SK-N-DZ (cell line): ENCODE measurements at regions not wholly inside any gene's neighbourhood (a gene's known extent, or its start where the extent isn't known, plus 50 kb on each side); places are given as distances from the start of the nearest gene placed in this dataset.
"Not testable (repeated sequence)": the region's sequence is repeated elsewhere in the genome, so short reads cannot be mapped to it uniquely, and the experiment has no call there.

Source experiments
- DNase-seq: peaks from one replicate; pipeline ENCODE4 v3.0.0-alpha.2; 2015; ENCODE audit warnings: low spot score

DNA sequence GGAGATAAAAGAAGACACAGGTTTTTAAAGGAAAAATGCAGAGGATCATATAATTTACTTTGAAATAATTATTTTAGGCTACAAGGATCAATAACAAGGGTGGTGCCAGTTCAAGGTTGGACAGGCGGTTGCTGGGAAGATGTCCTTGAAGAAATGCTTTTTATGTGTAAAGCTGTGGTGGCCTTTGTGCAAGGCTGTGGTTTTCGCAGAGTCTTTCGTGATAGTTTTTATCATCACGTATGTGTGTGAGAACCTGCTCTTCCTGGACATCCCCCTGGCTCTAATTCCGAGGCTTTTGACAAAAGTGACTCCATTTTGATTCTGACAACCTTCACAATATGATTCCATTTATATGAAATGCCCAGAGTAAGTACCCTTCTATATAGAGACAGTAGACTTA is 85.8 kb upstream of the COG2 start:
- no peak for DNase-seq

DNA sequence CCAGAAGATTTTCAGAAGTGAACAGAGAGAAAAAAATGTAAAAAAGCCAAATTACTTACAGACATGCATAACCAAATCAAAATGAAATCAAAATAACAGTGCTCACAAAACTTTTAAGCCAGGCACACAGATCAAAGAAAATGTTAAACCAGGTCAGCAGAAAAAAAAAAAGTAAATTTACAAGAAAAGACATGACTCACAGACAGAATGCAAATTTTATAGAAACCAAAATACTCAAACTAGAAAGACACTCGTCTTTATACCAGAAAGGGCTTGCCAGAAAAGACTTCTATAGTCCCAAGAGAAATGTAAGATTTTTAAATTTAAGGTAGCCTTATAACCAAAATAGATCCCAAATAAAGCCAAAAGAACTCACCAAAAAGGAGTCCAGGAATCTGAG is 86.5 kb upstream of the COG2 start:
- DNase-seq, result no peak

DNA sequence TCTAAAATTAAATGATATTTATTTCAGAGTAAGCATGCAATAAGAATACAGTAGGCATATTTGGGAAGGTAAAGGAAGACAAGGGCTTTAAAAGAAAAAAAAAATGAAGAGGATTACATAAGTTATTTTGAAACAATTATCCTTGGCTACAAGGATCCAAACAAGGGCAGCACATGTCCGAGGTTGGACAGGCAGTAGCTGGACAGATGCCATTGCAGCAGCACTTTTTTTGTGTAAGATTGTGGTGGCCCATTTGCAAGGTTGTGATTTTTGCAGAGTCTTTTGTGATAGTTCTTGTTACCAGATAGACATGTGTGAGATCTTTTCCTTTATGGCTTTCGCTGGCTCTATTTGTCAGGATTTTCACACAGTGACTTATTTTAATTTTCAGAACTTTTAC is 89.4 kb upstream of the COG2 start:
- no peak for DNase-seq

DNA sequence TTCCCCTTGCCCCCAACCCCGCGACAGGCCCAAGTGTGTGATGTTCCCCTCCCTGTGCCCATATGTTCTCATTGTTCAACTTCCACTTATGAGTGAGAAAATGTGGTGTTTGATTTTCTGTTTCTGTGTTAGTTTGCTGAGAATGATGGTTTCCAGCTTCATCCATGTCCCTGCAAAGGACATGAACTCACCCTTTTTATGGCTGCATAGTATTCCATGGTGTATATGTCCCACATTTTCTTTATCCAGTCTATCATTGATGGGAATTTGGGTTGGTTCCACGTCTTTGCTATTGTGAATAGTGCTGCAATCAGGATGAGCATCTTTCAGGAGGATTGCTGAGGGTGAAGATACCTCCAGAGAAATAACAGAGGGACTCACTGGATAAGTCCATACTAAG is 91.3 kb upstream of the COG2 start:
- DNase-seq, result not testable (repeated sequence)

DNA sequence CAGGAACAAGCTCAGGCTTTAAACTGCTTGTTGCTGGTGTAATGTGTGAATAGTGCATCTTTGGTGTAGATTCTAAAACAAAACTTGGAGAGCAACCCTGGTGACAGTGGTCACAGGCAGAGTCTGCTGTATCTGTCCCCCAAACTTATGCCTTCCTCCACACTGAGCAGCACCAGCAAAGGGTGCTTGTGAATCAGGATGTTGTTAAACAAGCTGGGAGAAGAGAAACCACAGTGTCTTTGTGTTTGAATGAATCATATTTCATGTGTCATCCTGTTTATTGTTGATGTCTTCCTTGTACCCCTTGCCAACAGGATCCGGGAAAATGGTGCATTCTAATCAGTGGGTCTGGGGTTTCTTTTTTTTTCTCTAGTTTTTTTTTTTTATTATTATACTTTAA is 91.9 kb upstream of the COG2 start:
- no peak for DNase-seq

DNA sequence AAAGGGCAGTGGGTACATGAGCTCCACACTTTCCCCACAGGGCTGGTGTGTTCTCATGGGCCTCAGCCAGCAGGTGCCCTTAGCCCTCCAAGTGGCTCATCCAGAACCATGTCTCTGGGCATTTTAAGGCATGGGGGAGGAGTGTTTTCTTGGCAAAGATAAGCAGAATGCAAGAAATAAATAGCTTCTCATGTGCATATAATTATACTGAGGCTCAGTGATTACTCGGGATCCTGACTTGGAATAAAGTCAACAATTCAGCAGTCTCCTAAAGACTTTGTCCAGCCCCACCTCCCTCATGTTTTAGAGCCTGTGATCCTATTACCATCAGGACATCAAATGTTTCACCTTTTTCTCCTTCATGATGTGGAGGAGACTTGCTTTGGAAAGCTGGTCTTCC is 92.7 kb upstream of the COG2 start:
- DNase-seq, result no peak

DNA sequence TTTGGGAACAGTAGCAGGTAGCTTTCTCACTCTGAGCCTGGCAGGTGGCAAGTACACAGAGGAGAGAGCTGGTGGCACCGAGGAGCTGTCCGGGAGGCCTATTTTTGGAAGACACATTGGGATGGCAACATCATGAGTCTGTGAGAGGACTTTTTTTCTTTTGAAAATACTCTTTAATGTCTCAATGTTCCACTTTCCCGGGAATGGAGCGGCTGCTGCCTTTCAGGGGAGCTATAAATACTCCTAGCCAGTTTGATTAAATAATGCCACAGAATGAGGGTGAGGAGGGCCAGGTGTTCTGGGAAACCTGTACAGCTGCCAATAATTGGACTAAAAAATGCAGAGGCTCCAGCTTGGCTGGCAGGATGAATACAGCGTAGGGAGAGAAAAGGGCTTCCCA is 93.3 kb upstream of the COG2 start:
- DNase-seq, result no peak

DNA sequence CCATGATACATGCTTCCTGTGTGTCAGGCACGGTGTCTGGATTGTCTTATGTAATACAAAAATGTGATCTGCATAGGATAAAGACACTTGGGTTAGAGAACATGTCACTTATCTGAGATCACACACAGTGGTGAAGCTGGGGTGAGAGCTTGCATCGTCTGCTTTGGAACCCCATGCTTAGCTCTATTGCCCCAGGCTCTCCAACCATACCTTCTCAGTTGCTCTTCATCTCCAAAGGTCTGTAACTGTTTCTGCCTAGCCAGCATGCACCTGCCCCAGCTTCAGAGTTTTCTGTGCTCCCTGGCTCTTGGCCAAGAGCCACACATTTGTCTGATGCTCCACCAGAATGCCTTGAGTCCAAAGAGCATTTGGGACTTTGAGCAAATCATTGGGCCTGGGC is 93.9 kb upstream of the COG2 start:
- DNase-seq, result no peak

DNA sequence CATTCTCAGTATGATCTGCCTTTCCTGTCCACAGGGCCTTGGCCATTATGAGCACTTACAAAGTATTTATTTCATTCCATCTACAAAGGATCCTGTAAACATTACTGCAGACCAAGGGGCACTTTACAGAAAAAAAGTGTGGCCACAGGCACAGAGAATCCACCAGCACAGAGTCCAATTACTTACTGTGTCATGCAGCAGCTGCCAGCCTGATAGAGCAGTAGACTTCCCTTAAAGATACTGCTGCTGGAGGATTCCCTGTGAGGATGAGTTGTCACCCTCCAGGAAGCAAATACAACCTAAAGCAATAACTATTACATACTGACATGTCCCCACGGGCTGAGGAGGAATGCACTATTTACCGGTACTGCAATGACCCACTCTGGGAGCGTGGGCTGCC is 97.1 kb upstream of the COG2 start:
- DNase-seq, result no peak

DNA sequence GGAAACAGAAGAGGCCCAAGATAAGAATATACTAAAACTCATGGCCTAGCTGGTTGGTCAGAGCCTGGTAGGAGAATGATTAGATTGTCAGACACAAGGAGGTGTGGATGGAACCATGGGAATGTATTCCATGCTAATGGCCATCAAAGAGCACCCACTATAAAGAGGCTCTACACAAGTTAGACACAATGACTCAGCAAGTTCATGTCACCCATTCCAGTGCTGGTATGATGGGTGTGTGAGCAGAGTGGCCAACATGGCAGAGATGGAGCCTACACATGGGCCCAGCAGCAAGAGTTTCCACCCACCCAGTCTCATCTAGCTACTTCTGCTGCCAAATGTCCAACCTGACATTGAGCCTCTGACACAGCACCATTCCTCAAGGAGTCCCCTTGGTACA is 97.5 kb upstream of the COG2 start:
- no peak for DNase-seq

DNA sequence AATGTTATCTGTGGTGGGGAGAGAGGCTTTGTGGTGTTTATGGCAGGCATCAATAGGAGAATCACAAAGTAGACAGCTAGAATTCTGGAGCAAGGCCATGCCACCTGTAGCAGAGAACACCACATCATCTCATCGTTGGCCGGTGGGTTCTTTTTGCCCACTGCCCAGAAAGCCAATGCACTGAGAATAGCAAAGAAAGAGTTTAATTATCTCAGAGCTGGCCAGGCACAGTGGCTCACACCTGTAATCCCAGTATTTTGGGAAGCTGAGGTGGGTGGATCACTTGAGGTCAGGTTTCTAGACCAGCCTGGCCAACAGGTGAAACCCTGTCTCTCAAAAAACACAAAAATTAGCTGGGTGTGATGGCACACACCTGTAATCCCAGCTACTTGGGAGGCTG is 99.2 kb upstream of the COG2 start:
- DNase-seq, result no peak

DNA sequence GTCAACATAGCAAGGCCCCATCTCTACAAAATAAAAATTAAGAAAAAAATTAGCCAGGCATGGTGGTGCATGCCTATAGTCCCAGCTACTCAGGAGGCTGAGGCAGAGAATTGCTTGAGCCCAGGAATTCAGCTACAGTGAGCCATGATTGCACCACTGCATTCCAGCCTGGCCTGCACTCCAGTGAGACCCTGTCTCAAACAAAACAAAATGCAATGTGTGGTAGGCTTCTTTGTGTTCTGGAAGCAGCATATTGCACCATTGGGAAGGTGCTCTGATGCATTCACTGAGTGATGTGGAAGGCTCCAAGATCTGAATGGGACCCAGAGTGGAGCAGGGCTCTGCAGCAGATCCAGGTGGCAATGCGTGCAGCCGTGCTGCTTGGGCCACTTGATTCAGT is 99.6 kb upstream of the COG2 start:
- DNase-seq, result no peak

DNA sequence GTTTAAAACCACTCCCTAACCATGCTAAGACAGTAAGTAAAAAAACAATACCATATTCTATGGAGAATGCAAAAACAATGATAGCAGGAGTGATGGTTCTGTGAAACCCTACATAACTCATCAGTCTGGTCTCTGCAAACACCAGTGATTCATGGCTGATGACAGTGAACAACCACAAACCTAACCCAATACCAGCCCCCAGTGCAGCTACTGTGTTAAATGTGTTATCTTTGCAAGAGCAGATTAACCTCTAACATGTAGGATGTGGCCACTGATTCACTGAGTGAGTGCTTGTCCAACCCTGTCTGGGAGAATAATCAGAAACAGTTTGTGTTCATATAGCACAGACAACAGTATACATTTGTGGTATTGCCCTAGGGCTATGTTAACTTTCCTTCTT is 100.2 kb upstream of the COG2 start:
- no peak for DNase-seq

DNA sequence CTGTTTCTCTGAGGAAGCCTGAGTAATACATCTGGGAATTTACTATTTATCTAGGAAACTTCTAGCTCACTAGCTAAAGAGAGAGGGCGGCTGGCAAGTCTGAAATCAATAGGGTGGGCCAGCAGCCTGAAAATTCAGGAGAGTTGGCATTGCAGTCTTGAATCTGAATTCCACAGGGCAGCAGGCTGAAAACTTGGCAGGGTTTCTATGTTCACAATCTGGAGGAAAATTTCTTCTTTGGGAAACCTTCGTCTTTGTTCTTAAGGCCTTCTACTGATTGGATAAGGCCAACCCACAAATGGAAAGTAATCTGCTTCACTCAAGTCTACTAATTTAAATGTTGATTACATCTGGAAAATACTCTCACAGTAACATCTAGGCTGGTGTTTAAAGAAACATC is 101.0 kb upstream of the COG2 start:
- DNase-seq, result no peak

DNA sequence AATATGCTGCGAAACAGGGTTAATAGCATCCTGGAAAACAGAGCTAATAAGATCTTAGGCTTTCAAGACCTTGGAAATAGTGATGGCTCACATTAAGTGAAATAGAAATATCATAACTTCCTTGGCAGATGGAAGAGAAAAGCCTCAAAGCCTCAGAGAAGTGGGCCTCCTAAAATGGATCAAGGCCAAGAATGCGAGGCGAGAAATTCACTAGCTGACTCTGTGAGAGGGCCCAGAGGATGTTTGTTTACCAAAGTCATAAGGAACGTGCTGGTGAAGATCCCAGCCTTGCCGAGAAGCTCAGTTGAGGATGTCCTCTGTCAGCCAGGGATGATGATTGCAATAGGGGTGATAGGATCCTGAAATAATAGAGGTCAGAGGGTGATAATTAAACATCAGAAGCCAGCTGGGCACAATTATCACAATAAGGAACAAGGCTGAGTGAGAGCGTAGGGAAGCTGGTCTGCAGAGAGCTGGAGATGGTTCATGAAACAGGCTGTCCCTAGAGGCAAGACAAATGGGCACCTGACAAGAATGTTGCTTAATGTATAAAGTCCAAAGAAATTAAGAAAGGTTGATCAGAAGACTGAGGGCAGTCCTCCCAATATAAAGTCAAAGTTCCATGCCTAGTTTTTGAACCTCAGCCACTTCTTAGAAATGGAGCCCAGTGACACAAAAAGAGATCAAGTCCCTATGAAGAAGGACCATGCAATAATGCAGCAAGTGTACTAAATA is 101.7 kb upstream of the COG2 start:
- no peak for DNase-seq

DNA sequence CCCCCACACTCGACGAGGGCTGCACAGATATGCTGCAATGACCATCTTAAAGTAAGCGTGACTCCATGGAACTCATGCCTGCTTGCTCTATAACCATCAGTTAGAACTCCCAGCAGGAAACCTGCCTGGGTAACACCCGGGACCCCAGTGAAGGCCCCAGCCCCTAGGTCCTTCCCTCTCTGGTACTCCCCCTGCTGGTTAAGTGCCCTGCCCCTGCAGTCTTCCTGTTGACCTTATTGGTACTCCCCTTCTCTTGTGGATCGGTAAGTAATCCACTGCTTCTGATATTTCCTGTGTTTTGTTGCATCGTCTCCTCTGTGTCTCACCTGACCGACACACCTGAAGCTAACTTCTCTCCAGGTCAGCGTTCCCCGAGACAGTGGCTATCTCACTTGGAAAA is 104.8 kb upstream of the COG2 start:
- DNase-seq, result no peak

DNA sequence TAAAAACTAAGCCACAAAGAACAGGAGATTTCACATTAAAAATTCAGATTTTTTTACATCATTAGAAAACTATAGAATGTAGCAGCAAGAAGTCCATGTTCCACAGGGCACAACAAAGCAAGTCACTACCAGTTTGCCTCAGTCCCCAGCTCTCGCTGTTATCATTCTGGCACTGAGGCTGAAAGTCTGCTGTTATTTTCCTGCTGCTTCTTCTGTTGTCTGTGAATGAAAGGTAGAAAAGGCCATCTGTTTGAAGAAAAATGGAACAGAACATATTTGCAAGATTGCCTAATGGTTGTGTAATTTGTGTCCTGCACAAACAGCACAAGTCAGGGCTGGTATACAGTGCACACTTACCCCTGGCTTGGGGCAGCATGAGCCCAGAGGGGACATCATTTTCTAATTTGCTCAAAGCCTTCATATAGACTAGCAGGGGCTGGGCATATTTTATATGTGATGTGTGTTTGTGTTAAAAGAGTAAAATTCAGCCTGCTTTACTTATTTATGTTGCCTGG is 105.6 kb upstream of the COG2 start:
- no peak for DNase-seq

DNA sequence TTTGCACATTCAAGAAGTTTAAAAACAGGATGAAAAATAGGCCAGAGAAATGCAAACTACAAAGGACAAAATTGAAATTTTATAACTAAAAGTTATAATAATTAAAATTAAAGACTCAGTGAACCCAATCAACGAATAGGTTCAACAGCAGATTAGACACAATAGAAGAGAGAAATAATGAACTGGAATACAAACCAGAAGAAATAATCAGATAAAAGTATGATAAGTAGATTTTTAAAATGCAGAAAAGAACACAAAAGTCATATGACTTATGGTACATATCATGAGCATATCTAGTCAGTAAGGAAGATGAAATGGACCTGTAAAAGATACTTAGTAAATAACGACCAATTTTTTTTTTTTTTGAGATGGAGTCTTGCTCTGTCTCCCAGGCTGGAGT is 108.1 kb upstream of the COG2 start:
- DNase-seq, result no peak

DNA sequence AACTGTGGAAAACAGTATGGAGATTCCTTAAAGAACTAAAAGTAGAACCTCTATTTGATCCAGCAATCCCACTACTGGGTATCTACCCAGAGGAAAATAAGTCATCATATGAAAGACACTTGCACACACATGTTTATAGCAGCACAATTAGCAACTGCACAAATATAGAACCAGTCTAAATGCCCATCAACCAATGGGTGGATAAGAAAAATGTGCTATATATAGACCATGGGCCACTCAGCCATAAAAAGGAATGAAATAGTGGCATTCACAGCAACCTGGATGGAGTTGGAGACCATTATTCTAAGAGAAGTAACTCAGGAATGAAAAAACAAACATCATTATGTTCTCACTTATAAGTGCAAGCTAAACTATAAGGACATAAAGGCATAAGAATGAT is 105.0 kb upstream of the PGBD5 start:
- no peak for DNase-seq

DNA sequence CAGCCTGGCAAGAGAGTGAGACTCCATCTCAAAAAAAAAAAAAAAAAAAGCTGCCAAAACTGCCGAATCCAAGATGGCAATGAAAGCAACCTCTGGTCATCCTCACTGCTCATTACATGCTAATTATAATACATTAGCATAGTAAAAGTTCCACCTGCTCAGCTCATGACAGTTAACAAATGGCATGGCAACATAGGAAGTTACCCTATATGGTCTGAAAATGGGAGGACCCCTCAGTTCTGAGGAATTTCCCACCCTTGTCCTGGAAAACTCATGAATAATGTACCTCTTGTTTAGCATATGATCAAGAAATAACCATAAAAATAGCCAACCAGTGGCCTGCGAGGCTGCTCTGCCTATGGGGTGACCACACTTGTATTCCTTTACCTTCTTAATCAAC is 93.1 kb upstream of the PGBD5 start:
- no peak for DNase-seq

DNA sequence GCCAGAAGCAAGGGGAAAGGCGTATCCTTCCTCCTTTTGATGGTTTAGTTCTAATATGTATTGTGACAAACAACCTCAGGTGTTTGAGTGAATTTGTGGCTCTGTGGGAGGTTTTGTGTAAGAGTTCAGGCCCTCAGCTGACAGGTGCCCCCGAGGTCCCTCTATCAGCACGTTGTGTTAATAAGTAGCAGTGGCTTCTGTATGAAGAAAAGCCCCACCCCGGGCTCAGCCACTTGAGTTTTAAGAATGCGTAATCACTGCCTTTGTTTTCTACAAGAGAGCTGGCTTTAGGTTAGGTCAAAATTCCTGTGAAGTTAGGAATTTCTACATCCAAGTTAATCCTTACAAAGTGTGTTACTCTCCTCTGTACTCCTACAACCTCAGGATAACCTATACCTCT is 92.4 kb upstream of the PGBD5 start:
- DNase-seq, result no peak

DNA sequence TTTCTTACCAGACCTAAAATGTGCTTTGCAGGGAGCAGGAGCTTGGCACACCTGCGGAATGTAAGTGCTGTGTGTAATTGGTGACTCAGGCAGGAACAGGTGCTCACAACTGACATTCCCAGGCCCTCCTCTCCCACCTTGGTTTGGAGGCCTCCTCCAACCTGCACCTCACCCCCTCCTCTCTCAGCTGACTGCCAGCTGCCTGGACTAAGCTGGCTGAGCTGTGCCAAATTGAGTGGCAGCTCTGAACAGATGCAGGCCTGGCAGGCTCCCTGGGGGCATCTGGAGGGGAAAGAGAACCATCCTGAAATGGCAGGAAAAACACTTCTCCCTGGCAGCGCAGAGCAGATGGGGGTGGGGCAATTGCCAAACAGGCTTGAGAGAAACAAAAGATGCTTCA is 91.7 kb upstream of the PGBD5 start:
- DNase-seq, result no peak

DNA sequence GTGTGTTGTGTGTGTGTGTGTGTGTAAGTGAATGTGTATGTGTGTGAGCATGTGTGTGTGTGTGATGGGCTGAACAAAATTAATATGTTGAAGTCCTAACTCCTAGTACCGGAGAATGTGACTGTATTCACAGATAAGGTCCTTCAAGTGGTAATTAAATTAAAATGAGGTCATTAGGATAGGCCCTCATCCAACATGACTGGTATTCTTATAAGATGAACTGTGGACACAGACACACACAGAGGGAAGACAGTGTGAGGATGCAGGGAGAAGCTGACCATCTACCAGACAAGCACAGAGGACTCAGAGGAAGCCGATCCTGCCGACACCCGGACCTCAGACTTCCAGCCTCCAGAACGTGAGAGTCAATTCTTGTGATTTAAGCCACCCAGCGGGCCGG is 91.2 kb upstream of the PGBD5 start:
- DNase-seq, result no peak

DNA sequence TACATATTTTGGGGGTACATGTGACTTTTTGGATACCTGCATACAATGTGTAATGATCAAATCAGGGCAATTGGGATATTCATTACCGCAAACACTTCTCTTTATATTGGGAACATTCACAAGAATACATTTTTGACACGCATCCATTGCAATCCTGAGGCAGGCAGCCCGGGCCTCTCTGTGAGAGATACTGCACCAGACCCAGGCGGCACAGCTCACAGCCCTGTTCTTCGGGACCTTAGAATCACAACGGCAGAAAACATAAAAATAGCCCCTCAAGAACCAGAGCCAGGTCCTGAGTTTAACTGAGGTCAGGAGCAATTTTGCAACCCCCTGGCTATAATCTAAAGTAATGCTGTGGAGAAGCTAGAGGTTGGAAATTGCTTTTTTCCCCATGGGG is 90.8 kb upstream of the PGBD5 start:
- no peak for DNase-seq
